ENCODE measurements at regions not wholly inside any gene's neighbourhood (a gene's known extent, or its start where the extent isn't known, plus 50 kb on each side); places are given as distances from the start of the nearest gene placed in this dataset.
"Not testable (repeated sequence)": the region's sequence is repeated elsewhere in the genome, so short reads cannot be mapped to it uniquely, and the experiment has no call there.

GRCh38 chr1:182269097-182269496 is 122.5 kb downstream of the GLUL start:
- WGBS, 3 donors: 90 to 98% (median 93%) methylated on average over 3 of the region's 3 CpGs
- H3K27ac ChIP-seq (ENCODE audit: low read depth, low read length): no peak overlapping the region

GRCh38 chr1:182268669-182269068 is 122.9 kb downstream of the GLUL start:
- WGBS, 3 donors: 59 to 84% (median 59%) methylated on average over 1 of the region's 1 CpG
- H3K27ac ChIP-seq (ENCODE audit: low read depth, low read length): no peak overlapping the region

- 88 to 97% (median 95%) methylated on average over 1 of the region's 1 CpG for WGBS, 3 donors
- H3K27ac ChIP-seq (ENCODE audit: low read depth, low read length): no peak overlapping the region
These were observed 127.4 kb downstream of the GLUL start for GRCh38 chr1:182264185-182264584.

- H3K27ac ChIP-seq (ENCODE audit: low read depth, low read length): no peak overlapping the region
- 29 to 72% (median 69%) methylated on average over 1 of the region's 1 CpG for WGBS, 3 donors
These were observed 127.9 kb downstream of the GLUL start for GRCh38 chr1:182263706-182264105.

GRCh38 chr1:182262425-182262824 is 129.2 kb downstream of the GLUL start:
- no peak overlapping the region for H3K27ac ChIP-seq (ENCODE audit: low read depth, low read length)
- 49 to 61% (median 56%) methylated on average over 1 of the region's 1 CpG for WGBS, 3 donors

- WGBS, 3 donors: 81 to 90% (median 85%) methylated on average over 1 of the region's 1 CpG
- no peak overlapping the region for H3K27ac ChIP-seq (ENCODE audit: low read depth, low read length)
These were observed 129.9 kb downstream of the GLUL start for GRCh38 chr1:182261655-182262054.

GRCh38 chr1:182260516-182260915 is 131.1 kb downstream of the GLUL start:
- 91 to 97% (median 96%) methylated on average over 4 of the region's 4 CpGs for WGBS, 3 donors
- H3K27ac ChIP-seq (ENCODE audit: low read depth, low read length): no peak overlapping the region

- no peak overlapping the region for H3K27ac ChIP-seq (ENCODE audit: low read depth, low read length)
- 54 to 82% (median 55%) methylated on average over 2 of the region's 2 CpGs for WGBS, 3 donors
These were observed 131.6 kb downstream of the GLUL start for GRCh38 chr1:182259968-182260367.

GRCh38 chr1:182259229-182259872 is 132.2 kb downstream of the GLUL start:
- 12 to 55% (median 13%) methylated on average over 4 of the region's 4 CpGs for WGBS, 3 donors
- no peak overlapping the region for H3K27ac ChIP-seq (ENCODE audit: low read depth, low read length)

- 67 to 87% (median 70%) methylated on average over 2 of the region's 2 CpGs for WGBS, 3 donors
- H3K27ac ChIP-seq (ENCODE audit: low read depth, low read length): no peak overlapping the region
These were observed 134.1 kb downstream of the GLUL start for GRCh38 chr1:182257369-182258063.

- 86 to 91% (median 89%) methylated on average over 4 of the region's 4 CpGs for WGBS, 3 donors
- H3K27ac ChIP-seq (ENCODE audit: low read depth, low read length): no peak overlapping the region
These were observed 134.7 kb downstream of the GLUL start for GRCh38 chr1:182256931-182257330.

GRCh38 chr1:182255494-182255893 is 136.1 kb downstream of the GLUL start:
- WGBS, 3 donors: 87 to 97% (median 91%) methylated on average over 4 of the region's 4 CpGs
- H3K27ac ChIP-seq (ENCODE audit: low read depth, low read length): no peak overlapping the region

GRCh38 chr1:182253319-182253860 is 138.2 kb downstream of the GLUL start:
- WGBS, 3 donors: 70 to 85% (median 73%) methylated on average over 7 of the region's 7 CpGs
- no peak overlapping the region for H3K27ac ChIP-seq (ENCODE audit: low read depth, low read length)

GRCh38 chr1:182251561-182251960 is 140.0 kb downstream of the GLUL start:
- H3K27ac ChIP-seq (ENCODE audit: low read depth, low read length): no peak overlapping the region
- 91 to 97% (median 92%) methylated on average over 1 of the region's 1 CpG for WGBS, 3 donors

GRCh38 chr1:182249201-182249676 is 142.4 kb downstream of the GLUL start:
- H3K27ac ChIP-seq (ENCODE audit: low read depth, low read length): no peak overlapping the region
- 51 to 81% (median 62%) methylated on average over 14 to 15 of the region's 15 CpGs for WGBS, 3 donors

- 83 to 89% (median 88%) methylated on average over 5 of the region's 5 CpGs for WGBS, 3 donors
- no peak overlapping the region for H3K27ac ChIP-seq (ENCODE audit: low read depth, low read length)
These were observed 142.9 kb downstream of the GLUL start for GRCh38 chr1:182248721-182249120.

- WGBS, 3 donors: 86 to 92% (median 89%) methylated on average over 2 of the region's 2 CpGs
- not testable (repeated sequence) for H3K27ac ChIP-seq (ENCODE audit: low read depth, low read length)
These were observed 143.8 kb downstream of the GLUL start for GRCh38 chr1:182247813-182248212.

GRCh38 chr1:182246783-182247182 is 144.8 kb downstream of the GLUL start:
- WGBS, 3 donors: 70 to 94% (median 81%) methylated on average over 5 of the region's 5 CpGs

GRCh38 chr1:182245040-182245439 is 146.6 kb downstream of the GLUL start:
- H3K27ac ChIP-seq (ENCODE audit: low read depth, low read length): no peak overlapping the region
- 95 to 99% (median 96%) methylated on average over 4 of the region's 4 CpGs for WGBS, 3 donors

More at GRCh38 chr1:182246783-182247182, 144.8 kb downstream of the GLUL start:
- H3K27ac ChIP-seq (ENCODE audit: low read depth, low read length): no peak overlapping the region

GRCh38 chr1:182244451-182244850 is 147.1 kb downstream of the GLUL start:
- no peak overlapping the region for H3K27ac ChIP-seq (ENCODE audit: low read depth, low read length)
- 94 to 98% (median 96%) methylated on average over 2 of the region's 2 CpGs for WGBS, 3 donors
